GM23338 (cell line): ENCODE measurements at regions not wholly inside any gene's neighbourhood (a gene's known extent, or its start where the extent isn't known, plus 50 kb on each side); places are given as distances from the start of the nearest gene placed in this dataset.

Experiments
- ATAC-seq: fragments of 200-7000 bp; cut with Tn5 transposase; 3 replicates; pipeline ENCODE4 v1.9.1; 2020
- DNase-seq: peaks from one replicate; pipeline ENCODE4 v3.0.0-alpha.2; 2015; ENCODE audit warnings: low spot score
- H2AFZ ChIP-seq: fragments of 200-600 bp; sonication (generic); 2 replicates; pipeline ENCODE4 v1.8.0; 2016; ENCODE audit warnings: antibody characterized with exemption, mild to moderate bottlenecking, moderate library complexity
- H3F3A ChIP-seq: fragments of 200-600 bp; sonication (generic); replicated peaks from 2 replicates; pipeline ENCODE4 v1.8.0; 2017; ENCODE audit warnings: antibody characterized with exemption, mixed run types, low read depth
- H3K27ac ChIP-seq: fragments of 200-600 bp; sonication (generic); 2 replicates; pipeline ENCODE4 v1.6.1; 2016; ENCODE audit warnings: low read depth
- H3K27me3 ChIP-seq: fragments of 200-600 bp; sonication (generic); 2 replicates; pipeline ENCODE4 v1.8.0; 2016; ENCODE audit warnings: mild to moderate bottlenecking, mixed run types, moderate library complexity; ENCODE audit not compliant: insufficient read depth
- H3K36me3 ChIP-seq: fragments of 200-600 bp; sonication (generic); 2 replicates; pipeline ENCODE4 v1.8.0; 2016; ENCODE audit warnings: mild to moderate bottlenecking; ENCODE audit not compliant: insufficient read depth
- H3K4me1 ChIP-seq: fragments of 200-600 bp; sonication (generic); 2 replicates; pipeline ENCODE4 v1.8.0; 2016; ENCODE audit warnings: mild to moderate bottlenecking, moderate library complexity; ENCODE audit not compliant: insufficient read depth
- H3K4me2 ChIP-seq: fragments of 200-600 bp; sonication (generic); 2 replicates; pipeline ENCODE4 v1.7.1; 2017; ENCODE audit warnings: mixed run types
- H3K4me3 ChIP-seq: fragments of 200-600 bp; sonication (generic); 2 replicates; pipeline ENCODE4 v1.6.1; 2016; ENCODE audit warnings: mixed run types
- H3K79me2 ChIP-seq: fragments of 200-600 bp; sonication (generic); replicated peaks from 2 replicates; pipeline ENCODE4 v1.8.0; 2017; ENCODE audit warnings: mild to moderate bottlenecking; ENCODE audit not compliant: insufficient read depth
- H3K9me2 ChIP-seq: fragments of 200-600 bp; sonication (generic); 2 replicates; pipeline ENCODE4 v1.8.0; 2017; ENCODE audit not compliant: insufficient read depth
- H4K20me1 ChIP-seq: fragments of 200-600 bp; sonication (generic); replicated peaks from 2 replicates; pipeline ENCODE4 v1.8.0; 2017; ENCODE audit warnings: mild to moderate bottlenecking; ENCODE audit not compliant: insufficient read depth
- H3K27ac Mint-ChIP-seq: 2 replicates; pipeline ENCODE4 v1.8.0; 2020; ENCODE audit warnings: inconsistent platforms, mild to moderate bottlenecking, moderate library complexity, mixed read lengths
- H3K27me3 Mint-ChIP-seq: 3 replicates; pipeline ENCODE4 v1.8.0; 2022; ENCODE audit warnings: low read depth, mild to moderate bottlenecking, moderate library complexity, mixed read lengths, inconsistent platforms; ENCODE audit not compliant: insufficient read depth, poor library complexity
- H3K36me3 Mint-ChIP-seq: 3 replicates; pipeline ENCODE4 v1.8.0; 2021; ENCODE audit warnings: low read depth, mild to moderate bottlenecking, inconsistent platforms, moderate library complexity, mixed read lengths
- H3K4me1 Mint-ChIP-seq: 3 replicates; pipeline ENCODE4 v1.8.0; 2020; ENCODE audit warnings: mild to moderate bottlenecking, inconsistent platforms, mixed read lengths
- H3K4me3 Mint-ChIP-seq: 3 replicates; pipeline ENCODE4 v1.8.0; 2021; ENCODE audit warnings: moderate library complexity, mild to moderate bottlenecking, inconsistent platforms, mixed read lengths
- H3K9me3 Mint-ChIP-seq: 3 replicates; pipeline ENCODE4 v1.8.0; 2020; ENCODE audit warnings: moderate library complexity, mild to moderate bottlenecking, inconsistent platforms, mixed read lengths
- CREB1 ChIP-seq: fragments of 250-450 bp; sonication (Bioruptor Pico); IDR thresholded peaks from 2 replicates; pipeline ENCODE4 v1.5.0; 2020; ENCODE audit warnings: low read depth, mild to moderate bottlenecking, moderate library complexity
- EZH2 ChIP-seq: fragments of 200-600 bp; sonication (generic); IDR thresholded peaks from one replicate; pipeline ENCODE4 v1.8.0; 2017; ENCODE audit warnings: antibody characterized with exemption, mild to moderate bottlenecking, low read depth; ENCODE audit not compliant: unreplicated experiment
- EZH2phosphoT487 ChIP-seq: fragments of 200-600 bp; sonication (generic); IDR thresholded peaks from one replicate; pipeline ENCODE4 v1.8.1; 2018; ENCODE audit warnings: antibody characterized with exemption; ENCODE audit not compliant: unreplicated experiment
- JUNB ChIP-seq: IDR thresholded peaks from one replicate; pipeline ENCODE4 v1.6.1; 2016; ENCODE audit warnings: antibody characterized with exemption; ENCODE audit not compliant: unreplicated experiment
- NANOG ChIP-seq: IDR thresholded peaks from 2 replicates; pipeline ENCODE4 v1.6.1; 2016; ENCODE audit warnings: antibody characterized with exemption, borderline replicate concordance
- POLR2AphosphoS5 ChIP-seq: IDR thresholded peaks from 2 replicates; pipeline ENCODE4 v1.6.1; 2016; ENCODE audit warnings: antibody characterized with exemption, low read depth
- ZNF114 ChIP-seq: fragments of 250-450 bp; sonication (Bioruptor Pico); IDR thresholded peaks from 2 replicates; pipeline ENCODE4 v1.5.0; 2020; ENCODE audit warnings: mild to moderate bottlenecking, moderate library complexity
- ZNF331 ChIP-seq: fragments of 250-450 bp; sonication (Bioruptor Pico); IDR thresholded peaks from 2 replicates; pipeline ENCODE4 v1.5.0; 2020; ENCODE audit warnings: low read depth, mild to moderate bottlenecking, moderate library complexity
- TF ChIP-seq, protein P1 (sequence below): IDR thresholded peaks from one replicate; pipeline ENCODE4 v1.6.1; 2018; ENCODE audit warnings: antibody characterized with exemption; ENCODE audit not compliant: unreplicated experiment
- TF ChIP-seq, protein P2 (sequence below), 2 experiments: fragments of 200-600 bp in 1 of 2; sonication (generic) in 1 of 2; conservative IDR thresholded peaks; 2 replicates each; pipeline versions ENCODE4 v1.5.1 to v1.6.1; 2016 to 2017; ENCODE audit warnings: antibody characterized with exemption in 2 of 2, low read depth in 2 of 2, mild to moderate bottlenecking in 2 of 2, moderate library complexity in 1 of 2
- TF ChIP-seq, protein P3 (sequence below): IDR thresholded peaks from 2 replicates; pipeline ENCODE4 v1.6.1; 2016; ENCODE audit warnings: antibody characterized with exemption
- TF ChIP-seq, protein P4 (sequence below): fragments of 250-450 bp; sonication (Bioruptor Pico); IDR thresholded peaks from 2 replicates; pipeline ENCODE4 v1.5.0; 2020; ENCODE audit warnings: mild to moderate bottlenecking, moderate library complexity

DNA sequence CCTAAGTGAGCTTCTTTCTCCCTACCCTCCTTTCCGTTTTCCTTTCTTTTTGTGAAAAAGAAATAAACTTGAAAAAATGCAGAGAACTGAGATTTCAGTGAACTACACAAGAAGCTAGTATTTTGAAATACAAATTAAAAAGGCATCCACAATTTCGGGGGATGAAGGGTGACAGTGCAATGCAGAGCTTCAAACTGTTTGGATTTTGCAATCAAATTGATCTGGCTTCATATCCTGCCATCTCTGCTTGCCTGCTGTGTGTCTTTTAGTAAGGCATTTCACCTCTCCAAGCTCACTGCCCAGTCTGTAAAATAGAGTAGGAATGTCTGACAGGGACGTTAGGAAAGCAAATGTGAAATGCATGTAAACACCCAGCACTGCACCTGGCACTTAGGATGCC lies 258.0 kb downstream of the HACE1 start:
- H3K27ac Mint-ChIP-seq, result no peak overlapping the region

More for the DNA sequence above, 258.0 kb downstream of the HACE1 start:
- no peak overlapping the region for H3K27ac ChIP-seq
- H3K4me2 ChIP-seq, result no peak overlapping the region
- no peak overlapping the region for H3K4me3 Mint-ChIP-seq
- H3K27me3 Mint-ChIP-seq, result peaks cover 4% of the 10 kb centered on the region
- H3K4me3 ChIP-seq, result no peak overlapping the region
- no peaks in the 10 kb centered on the region for H4K20me1 ChIP-seq
- H3K27me3 ChIP-seq, result no peaks in the 10 kb centered on the region
- H3K9me2 ChIP-seq, result no peaks in the 10 kb centered on the region; the same call in 1 of the 2 replicates
- TF ChIP-seq NANOG, result no peak
- TF ChIP-seq, protein P1, sequence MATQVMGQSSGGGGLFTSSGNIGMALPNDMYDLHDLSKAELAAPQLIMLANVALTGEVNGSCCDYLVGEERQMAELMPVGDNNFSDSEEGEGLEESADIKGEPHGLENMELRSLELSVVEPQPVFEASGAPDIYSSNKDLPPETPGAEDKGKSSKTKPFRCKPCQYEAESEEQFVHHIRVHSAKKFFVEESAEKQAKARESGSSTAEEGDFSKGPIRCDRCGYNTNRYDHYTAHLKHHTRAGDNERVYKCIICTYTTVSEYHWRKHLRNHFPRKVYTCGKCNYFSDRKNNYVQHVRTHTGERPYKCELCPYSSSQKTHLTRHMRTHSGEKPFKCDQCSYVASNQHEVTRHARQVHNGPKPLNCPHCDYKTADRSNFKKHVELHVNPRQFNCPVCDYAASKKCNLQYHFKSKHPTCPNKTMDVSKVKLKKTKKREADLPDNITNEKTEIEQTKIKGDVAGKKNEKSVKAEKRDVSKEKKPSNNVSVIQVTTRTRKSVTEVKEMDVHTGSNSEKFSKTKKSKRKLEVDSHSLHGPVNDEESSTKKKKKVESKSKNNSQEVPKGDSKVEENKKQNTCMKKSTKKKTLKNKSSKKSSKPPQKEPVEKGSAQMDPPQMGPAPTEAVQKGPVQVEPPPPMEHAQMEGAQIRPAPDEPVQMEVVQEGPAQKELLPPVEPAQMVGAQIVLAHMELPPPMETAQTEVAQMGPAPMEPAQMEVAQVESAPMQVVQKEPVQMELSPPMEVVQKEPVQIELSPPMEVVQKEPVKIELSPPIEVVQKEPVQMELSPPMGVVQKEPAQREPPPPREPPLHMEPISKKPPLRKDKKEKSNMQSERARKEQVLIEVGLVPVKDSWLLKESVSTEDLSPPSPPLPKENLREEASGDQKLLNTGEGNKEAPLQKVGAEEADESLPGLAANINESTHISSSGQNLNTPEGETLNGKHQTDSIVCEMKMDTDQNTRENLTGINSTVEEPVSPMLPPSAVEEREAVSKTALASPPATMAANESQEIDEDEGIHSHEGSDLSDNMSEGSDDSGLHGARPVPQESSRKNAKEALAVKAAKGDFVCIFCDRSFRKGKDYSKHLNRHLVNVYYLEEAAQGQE, result no peak
- TF ChIP-seq, protein P2, sequence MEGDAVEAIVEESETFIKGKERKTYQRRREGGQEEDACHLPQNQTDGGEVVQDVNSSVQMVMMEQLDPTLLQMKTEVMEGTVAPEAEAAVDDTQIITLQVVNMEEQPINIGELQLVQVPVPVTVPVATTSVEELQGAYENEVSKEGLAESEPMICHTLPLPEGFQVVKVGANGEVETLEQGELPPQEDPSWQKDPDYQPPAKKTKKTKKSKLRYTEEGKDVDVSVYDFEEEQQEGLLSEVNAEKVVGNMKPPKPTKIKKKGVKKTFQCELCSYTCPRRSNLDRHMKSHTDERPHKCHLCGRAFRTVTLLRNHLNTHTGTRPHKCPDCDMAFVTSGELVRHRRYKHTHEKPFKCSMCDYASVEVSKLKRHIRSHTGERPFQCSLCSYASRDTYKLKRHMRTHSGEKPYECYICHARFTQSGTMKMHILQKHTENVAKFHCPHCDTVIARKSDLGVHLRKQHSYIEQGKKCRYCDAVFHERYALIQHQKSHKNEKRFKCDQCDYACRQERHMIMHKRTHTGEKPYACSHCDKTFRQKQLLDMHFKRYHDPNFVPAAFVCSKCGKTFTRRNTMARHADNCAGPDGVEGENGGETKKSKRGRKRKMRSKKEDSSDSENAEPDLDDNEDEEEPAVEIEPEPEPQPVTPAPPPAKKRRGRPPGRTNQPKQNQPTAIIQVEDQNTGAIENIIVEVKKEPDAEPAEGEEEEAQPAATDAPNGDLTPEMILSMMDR (conservative IDR thresholded peaks at IDR 0.05; ENCODE audit: low read depth in 2 of 2), result no peak
- no peak for TF ChIP-seq ZNF114 (CRISPR knock-in tag)
- TF ChIP-seq, protein P3, sequence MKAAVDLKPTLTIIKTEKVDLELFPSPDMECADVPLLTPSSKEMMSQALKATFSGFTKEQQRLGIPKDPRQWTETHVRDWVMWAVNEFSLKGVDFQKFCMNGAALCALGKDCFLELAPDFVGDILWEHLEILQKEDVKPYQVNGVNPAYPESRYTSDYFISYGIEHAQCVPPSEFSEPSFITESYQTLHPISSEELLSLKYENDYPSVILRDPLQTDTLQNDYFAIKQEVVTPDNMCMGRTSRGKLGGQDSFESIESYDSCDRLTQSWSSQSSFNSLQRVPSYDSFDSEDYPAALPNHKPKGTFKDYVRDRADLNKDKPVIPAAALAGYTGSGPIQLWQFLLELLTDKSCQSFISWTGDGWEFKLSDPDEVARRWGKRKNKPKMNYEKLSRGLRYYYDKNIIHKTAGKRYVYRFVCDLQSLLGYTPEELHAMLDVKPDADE, result no peak
- no peak for TF ChIP-seq EZH2
- TF ChIP-seq, protein P4, sequence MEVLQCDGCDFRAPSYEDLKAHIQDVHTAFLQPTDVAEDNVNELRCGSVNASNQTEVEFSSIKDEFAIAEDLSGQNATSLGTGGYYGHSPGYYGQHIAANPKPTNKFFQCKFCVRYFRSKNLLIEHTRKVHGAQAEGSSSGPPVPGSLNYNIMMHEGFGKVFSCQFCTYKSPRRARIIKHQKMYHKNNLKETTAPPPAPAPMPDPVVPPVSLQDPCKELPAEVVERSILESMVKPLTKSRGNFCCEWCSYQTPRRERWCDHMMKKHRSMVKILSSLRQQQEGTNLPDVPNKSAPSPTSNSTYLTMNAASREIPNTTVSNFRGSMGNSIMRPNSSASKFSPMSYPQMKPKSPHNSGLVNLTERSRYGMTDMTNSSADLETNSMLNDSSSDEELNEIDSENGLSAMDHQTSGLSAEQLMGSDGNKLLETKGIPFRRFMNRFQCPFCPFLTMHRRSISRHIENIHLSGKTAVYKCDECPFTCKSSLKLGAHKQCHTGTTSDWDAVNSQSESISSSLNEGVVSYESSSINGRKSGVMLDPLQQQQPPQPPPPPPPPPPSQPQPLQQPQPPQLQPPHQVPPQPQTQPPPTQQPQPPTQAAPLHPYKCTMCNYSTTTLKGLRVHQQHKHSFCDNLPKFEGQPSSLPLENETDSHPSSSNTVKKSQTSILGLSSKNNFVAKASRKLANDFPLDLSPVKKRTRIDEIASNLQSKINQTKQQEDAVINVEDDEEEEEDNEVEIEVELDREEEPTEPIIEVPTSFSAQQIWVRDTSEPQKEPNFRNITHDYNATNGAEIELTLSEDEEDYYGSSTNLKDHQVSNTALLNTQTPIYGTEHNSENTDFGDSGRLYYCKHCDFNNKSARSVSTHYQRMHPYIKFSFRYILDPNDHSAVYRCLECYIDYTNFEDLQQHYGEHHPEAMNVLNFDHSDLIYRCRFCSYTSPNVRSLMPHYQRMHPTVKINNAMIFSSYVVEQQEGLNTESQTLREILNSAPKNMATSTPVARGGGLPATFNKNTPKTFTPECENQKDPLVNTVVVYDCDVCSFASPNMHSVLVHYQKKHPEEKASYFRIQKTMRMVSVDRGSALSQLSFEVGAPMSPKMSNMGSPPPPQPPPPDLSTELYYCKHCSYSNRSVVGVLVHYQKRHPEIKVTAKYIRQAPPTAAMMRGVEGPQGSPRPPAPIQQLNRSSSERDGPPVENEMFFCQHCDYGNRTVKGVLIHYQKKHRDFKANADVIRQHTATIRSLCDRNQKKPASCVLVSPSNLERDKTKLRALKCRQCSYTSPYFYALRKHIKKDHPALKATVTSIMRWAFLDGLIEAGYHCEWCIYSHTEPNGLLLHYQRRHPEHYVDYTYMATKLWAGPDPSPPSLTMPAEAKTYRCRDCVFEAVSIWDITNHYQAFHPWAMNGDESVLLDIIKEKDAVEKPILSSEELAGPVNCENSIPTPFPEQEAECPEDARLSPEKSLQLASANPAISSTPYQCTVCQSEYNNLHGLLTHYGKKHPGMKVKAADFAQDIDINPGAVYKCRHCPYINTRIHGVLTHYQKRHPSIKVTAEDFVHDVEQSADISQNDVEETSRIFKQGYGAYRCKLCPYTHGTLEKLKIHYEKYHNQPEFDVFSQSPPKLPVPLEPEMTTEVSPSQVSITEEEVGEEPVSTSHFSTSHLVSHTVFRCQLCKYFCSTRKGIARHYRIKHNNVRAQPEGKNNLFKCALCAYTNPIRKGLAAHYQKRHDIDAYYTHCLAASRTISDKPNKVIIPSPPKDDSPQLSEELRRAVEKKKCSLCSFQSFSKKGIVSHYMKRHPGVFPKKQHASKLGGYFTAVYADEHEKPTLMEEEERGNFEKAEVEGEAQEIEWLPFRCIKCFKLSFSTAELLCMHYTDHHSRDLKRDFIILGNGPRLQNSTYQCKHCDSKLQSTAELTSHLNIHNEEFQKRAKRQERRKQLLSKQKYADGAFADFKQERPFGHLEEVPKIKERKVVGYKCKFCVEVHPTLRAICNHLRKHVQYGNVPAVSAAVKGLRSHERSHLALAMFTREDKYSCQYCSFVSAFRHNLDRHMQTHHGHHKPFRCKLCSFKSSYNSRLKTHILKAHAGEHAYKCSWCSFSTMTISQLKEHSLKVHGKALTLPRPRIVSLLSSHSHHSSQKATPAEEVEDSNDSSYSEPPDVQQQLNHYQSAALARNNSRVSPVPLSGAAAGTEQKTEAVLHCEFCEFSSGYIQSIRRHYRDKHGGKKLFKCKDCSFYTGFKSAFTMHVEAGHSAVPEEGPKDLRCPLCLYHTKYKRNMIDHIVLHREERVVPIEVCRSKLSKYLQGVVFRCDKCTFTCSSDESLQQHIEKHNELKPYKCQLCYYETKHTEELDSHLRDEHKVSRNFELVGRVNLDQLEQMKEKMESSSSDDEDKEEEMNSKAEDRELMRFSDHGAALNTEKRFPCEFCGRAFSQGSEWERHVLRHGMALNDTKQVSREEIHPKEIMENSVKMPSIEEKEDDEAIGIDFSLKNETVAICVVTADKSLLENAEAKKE (CRISPR knock-in tag), result no peak
- no peak for TF ChIP-seq JUNB
- TF ChIP-seq ZNF331 (CRISPR knock-in tag), result no peak
- no peak for TF ChIP-seq EZH2phosphoT487
- no peak for TF ChIP-seq CREB1 (CRISPR knock-in tag)
- no peak for TF ChIP-seq POLR2AphosphoS5
- no peaks in the 10 kb centered on the region for H3K79me2 ChIP-seq
- H3F3A ChIP-seq, result no peaks in the 10 kb centered on the region
- no peak overlapping the region for H2AFZ ChIP-seq
- ATAC-seq (no peak), DNase-seq (peak; percentile 4)
- H3K4me1 ChIP-seq, result 0 out of 2 replicates have a peak, but pooled peaks cover 6% of the 10 kb centered on the region
- peaks cover 15% of the 10 kb centered on the region; the same call in 2 of the 3 replicates for H3K4me1 Mint-ChIP-seq
- no peaks in the 10 kb centered on the region for H3K36me3 Mint-ChIP-seq
- H3K9me3 Mint-ChIP-seq, result no peaks in the 10 kb centered on the region
- H3K36me3 ChIP-seq, result no peaks in the 10 kb centered on the region
